GM12878 (cell line): ENCODE measurements at regions not wholly inside any gene's neighbourhood (a gene's known extent, or its start where the extent isn't known, plus 50 kb on each side); places are given as distances from the start of the nearest gene placed in this dataset.

Experiments used
- BACH1 ChIP-seq: fragments of 450-650 bp; IDR thresholded peaks from 2 replicates; pipeline ENCODE4 v1.6.1; 2017; ENCODE audit warnings: mild to moderate bottlenecking, borderline replicate concordance
- MEF2A ChIP-seq: IDR thresholded peaks from 2 replicates; pipeline ENCODE4 v1.6.1; 2011; ENCODE audit warnings: low read depth, mild to moderate bottlenecking, low read length, moderate library complexity; ENCODE audit not compliant: insufficient read depth
- TF ChIP-seq, protein P1 (sequence below), 3 experiments: IDR thresholded peaks in 2 of 3; conservative IDR thresholded peaks in 1 of 3; 2 replicates each; pipeline ENCODE4 v1.5.1; 2011; ENCODE audit warnings: low read depth in 3 of 3, low read length in 3 of 3, mild to moderate bottlenecking in 3 of 3, control low read depth in 2 of 3, moderate library complexity in 2 of 3, inconsistent platforms in 1 of 3, mixed read lengths in 1 of 3; ENCODE audit not compliant: control insufficient read depth in 2 of 3, insufficient read depth in 1 of 3; ENCODE audit errors: extremely low read depth in 1 of 3

DNA sequence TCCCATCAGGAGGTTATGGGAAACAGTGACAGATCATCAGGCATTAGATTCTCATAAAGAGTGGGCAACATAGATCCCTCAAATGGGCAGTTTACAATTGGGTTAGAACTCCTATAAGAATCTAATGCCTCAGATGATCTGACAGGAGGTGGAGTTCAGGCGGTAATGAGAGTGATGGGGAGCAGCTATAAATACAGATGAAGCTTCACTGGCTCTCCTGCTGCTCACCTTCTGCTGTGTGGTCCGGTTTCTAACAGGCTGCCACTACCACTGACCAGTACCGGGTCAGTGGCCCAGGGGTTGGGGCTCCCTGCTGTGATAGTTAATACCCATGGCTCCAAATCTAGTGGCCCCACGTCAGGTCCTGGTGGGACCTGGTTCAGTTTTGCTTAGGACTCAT, 135.7 kb downstream of the OR2B2 start:
- TF ChIP-seq BACH1 (no peak), MEF2A (no peak)
- TF ChIP-seq, protein P1, sequence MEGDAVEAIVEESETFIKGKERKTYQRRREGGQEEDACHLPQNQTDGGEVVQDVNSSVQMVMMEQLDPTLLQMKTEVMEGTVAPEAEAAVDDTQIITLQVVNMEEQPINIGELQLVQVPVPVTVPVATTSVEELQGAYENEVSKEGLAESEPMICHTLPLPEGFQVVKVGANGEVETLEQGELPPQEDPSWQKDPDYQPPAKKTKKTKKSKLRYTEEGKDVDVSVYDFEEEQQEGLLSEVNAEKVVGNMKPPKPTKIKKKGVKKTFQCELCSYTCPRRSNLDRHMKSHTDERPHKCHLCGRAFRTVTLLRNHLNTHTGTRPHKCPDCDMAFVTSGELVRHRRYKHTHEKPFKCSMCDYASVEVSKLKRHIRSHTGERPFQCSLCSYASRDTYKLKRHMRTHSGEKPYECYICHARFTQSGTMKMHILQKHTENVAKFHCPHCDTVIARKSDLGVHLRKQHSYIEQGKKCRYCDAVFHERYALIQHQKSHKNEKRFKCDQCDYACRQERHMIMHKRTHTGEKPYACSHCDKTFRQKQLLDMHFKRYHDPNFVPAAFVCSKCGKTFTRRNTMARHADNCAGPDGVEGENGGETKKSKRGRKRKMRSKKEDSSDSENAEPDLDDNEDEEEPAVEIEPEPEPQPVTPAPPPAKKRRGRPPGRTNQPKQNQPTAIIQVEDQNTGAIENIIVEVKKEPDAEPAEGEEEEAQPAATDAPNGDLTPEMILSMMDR (IDR thresholded peaks at IDR 0.05 in 2 of 3, conservative IDR thresholded peaks at IDR 0.05 in 1 of 3; ENCODE audit: control insufficient read depth in 2 of 3, extremely low read depth in 1 of 3, insufficient read depth in 1 of 3, low read depth in 3 of 3, low read length in 3 of 3), result no peak
